Activated gamma-delta T cell treated with Interleukin-2 at 50 U/mL for 16 hours (primary cell): ENCODE measurements at regions not wholly inside any gene's neighbourhood (a gene's known extent, or its start where the extent isn't known, plus 50 kb on each side); places are given as distances from the start of the nearest gene placed in this dataset.
"Not testable (repeated sequence)": the region's sequence is repeated elsewhere in the genome, so short reads cannot be mapped to it uniquely, and the experiment has no call there.

Experiments used
- DNase-seq: peaks from one replicate; pipeline ENCODE4 v3.0.0-alpha.2; 2020

DNA sequence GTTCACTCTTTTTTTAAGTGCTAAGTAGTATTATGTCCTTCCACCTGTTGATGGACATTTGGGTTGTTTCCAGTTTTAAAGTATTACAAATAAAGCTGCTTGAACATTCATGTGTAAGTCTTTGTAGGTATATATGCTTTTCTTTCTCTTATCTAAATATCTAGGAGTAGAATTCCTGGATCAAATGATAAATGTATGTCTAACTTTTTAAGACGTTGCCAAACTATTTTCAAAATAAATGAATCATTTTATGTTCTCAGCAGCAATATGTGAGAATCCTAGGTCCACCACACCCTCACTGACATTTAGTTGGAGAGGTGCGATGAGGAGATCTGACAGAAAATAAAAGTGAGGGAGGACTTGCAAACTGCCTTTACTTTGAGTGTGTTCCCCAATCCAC lies 291.7 kb upstream of the UGT8 start:
- DNase-seq: no peak

DNA sequence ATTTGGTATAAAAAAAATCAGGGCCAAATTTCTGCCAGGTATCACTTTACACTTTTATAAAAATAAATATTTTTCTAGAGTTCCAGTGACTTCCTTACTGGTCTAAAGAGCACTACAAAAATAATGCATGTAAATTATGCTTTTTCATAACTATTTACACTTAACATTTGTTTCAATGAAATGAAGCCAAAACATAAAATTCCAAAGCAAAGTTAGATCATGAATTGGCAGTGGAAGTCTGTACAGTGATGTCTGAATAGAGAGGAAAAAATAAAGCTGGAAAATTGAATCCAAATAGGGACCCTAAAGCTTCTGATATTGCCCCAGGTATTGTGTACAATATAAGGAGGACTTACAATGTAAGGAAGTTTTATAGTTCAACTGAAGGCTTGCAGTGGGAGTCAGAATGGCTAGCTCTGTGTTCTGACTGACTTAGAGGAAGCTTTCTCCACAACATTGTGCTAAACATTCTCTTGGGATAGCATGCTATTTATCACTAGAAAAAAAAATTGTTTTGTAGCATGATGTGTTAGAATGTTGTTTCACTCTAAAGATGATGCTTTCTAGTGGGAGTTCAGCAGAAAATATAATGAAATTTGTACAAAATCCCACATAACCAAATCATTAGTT lies 288.2 kb upstream of the UGT8 start:
- DNase-seq: no peak

DNA sequence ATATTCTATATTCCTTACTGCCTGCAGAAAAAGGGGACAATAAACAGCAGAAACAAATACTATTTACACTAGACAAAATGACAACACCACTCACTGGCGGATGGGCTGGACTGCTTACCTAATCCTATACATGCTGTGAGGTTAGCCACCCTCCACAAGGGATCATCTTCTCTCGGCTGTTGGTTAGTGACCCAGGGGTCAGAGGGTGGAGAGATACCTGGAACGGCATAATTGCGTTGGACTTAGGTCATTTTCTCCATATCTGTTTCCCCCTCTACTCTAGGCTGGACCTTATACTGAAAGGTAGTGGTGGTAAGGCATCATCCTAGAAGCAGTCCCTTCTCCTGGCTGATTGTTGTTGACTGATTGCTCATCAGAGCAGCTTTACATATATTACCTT lies 286.8 kb upstream of the UGT8 start:
- DNase-seq: no peak

DNA sequence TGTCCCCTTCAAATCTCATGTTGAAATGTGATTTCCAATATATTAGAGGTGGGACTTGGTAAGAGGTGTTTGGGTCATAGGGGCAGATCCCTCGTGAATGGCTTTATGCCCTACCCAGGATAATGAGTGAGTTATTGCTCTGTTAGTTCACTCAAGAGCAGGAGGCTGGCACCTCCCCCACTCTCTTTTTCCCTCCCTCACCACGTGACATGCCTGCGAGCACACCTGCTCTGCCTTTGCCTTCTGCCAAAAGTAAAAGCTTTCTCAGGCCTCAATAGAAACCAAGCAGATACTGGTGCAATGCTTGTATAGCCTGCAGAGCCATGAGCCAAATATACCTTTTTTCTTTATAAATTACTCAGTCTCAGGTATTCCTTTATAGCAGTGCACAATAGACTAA lies 286.3 kb upstream of the UGT8 start:
- DNase-seq: no peak

DNA sequence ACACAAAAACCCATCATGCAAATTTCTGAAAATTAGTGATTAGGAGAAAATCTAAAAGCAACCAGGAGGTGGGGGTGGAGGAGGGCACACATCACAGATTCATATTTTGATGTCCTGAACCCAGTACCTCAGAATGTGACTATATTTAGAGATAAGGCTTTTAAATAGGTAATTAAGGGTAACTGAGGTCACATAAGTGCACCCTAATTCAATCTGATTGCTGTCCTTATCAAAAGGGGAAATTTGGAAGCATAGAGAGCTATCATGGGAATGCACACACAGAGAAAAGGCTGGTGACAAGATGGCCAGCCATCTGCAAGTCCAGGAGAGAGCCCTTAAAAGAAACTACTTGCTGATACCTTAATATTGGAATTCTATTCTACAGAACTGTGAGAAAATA lies 281.8 kb upstream of the UGT8 start:
- no peak for DNase-seq

DNA sequence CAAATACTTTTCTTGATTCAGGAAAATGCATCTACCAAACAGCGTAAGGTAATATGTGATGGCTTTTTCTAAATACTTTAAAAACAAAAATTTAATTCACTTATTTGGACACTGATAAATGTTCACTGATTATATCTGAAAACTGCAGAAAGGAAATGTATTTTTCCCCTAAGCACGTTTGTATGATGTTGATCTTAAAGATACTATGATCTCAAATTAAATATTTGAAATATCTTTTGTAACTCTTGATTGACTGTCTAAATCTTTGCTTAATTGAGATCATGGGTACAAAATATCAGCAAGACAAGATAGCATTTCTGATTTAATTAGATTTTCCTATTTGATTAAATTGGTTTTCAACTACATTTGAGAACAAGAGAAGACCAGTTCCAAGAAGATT lies 281.0 kb upstream of the UGT8 start:
- no peak for DNase-seq

DNA sequence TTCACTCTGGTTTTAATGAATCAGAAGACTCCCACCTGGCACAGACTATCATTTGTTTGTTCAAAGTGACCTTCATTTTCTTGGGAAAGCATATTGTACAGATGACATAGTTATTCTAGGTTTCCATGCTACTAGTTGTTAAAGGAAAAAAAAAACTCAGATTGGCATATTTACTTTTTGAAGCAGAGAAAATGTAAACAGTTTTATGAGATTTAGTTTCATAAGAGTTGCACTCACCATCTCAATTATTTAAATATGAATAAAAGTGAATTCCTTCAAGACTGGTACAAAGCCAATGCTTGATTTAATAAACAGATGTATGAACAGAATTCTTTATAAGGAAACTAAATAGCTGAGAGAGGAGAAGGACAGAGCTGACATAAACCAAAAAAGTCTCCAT lies 280.3 kb upstream of the UGT8 start:
- no peak for DNase-seq

DNA sequence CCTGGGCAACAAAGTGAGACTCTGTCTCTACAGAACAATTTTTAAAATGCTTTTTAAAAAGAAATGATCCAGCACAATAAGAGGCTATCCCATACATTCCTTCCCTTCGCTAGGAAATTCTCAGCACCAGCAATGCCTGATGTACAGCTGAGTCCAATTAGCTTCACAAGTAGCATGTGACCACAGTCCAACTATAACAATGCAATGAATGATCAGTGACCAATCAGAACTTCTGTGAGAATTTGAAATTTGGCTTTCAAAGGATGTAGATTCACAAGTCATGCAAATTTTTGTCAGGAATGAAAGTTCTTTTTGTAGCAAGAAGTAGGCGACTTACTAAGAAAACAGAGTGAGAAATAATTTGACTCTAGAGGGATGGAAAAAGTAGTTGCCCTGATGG lies 278.5 kb upstream of the UGT8 start:
- DNase-seq: no peak

DNA sequence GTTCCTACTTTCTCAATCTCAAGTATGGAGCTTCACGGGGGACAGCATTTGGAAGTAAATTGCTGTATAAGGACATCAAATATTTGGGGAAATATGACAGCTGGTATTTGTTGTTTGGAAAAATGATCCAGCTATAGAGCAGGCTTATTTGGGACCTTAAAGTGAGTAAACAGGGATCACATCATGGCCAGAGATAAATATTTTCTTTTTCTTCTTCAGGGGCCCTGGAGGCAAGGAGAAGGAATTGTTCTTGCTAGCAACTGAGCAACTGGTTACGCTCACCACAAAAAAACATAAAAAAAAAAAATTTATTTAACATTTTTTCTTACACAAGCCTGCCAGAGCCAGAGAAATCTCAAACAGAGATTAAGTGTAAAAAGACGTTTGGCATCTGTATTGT lies 277.2 kb upstream of the UGT8 start:
- DNase-seq: no peak

DNA sequence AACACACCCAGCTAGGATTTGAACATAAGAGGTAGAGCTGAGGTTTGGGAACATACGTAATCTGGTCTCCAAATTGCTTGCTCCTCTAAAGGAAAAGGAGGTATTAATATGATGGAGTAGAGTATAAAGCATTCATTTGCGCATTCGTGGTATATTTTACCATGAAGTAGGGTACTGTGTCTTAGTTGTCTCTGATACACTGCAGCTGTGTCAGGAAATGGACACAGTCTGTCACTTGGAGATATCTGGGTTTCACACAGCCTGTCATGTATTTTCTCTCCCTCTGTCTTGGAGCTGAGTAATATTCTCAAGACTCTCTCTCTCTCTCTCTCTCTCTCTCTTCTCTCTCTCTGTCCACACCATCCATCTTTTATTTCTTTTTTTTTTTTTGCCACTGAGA lies 274.8 kb upstream of the UGT8 start:
- no peak for DNase-seq

DNA sequence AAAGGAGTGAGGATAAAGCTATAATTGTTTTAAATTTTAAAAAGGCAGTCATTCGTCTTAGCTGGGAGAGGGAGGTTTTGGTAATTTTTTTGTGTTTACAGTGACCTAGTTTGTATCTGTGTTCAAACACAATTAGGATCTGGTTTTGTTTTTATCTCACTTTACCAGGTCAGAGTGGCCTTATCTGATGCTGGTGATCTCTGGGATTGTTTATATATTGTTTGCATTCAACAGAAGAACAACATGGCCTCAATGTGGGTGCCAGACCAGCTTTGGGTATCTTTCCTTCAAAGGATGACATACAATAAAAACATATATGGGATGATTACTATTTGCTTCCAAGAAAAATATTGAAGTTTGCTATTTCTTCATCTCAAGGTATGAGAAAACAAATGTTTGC lies 272.2 kb upstream of the UGT8 start:
- no peak for DNase-seq

DNA sequence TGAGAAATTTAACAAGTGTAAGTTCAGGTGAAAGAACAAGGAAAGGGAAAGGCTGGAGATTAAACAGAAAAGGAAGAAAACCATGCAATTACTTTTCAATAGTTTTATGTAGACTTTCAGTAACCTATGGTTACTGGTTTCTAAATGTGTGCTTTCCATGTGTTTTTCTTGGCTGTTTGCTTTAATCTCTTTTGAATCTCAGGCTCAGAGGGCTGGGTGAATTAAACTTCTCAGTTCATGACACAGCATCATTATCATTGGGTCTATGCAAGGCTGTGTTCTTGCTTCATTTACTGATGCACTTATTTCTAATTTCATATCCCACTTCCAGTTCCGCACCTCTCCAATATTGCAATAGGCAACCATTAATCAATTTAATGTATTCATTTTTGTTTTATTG lies 266.5 kb upstream of the UGT8 start:
- no peak for DNase-seq

DNA sequence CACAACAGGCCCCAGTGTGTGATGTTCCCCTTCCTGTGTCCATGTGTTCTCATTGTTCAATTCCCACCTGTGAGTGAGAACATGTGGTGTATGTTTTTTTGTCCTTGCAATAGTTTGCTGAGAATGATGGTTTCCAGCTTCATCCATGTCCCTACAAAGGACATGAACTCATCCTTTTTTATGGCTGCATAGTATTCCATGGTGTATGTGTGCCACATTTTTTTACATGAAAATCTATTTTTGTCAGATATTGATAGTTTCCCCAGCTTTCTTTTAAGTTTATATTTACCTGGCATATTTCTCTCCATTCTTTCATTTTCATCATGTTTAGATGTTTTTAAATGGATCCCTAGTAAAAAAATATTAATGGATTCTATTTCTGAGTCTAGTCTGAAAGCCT lies 264.2 kb upstream of the UGT8 start:
- not testable (repeated sequence) for DNase-seq

DNA sequence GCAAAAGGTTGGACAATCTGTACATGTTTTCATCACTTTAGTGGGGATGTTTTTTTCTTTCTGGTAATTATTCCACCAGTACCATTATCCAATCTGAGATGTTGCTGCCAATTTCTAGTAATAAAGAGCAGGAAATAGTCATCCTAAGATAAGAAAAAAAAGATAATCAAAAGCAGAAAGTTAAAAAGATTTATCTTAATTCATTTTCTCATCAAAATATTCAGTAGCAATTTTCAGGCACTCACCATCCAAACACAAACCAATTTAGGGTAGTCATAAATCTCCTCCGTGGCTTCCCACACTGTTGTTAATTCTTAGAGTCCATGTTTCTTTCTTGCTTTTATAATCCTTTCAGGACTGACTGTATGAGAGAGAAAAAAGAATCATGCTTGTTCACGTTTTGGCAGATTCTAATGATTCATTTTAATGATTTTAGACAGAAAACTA lies 263.7 kb upstream of the UGT8 start:
- DNase-seq: no peak

DNA sequence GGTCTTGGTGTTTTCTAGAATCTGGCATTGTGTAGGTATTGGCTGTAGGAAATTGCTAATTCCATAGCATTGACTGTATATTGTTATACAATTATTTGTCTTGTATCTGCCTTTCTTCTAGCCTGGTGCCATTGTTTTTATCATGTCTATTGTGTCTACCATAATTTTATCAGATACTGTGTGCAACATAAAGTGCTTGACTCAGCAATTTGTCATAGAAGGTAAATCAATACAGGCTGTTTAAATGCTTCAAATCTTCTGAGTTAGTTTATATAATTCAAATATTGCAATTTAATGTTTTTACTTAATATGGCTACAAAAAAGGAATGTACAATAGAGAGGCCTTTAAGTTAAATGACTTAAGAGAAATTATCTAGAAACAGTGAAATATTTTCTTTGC lies 263.3 kb upstream of the UGT8 start:
- DNase-seq: no peak

DNA sequence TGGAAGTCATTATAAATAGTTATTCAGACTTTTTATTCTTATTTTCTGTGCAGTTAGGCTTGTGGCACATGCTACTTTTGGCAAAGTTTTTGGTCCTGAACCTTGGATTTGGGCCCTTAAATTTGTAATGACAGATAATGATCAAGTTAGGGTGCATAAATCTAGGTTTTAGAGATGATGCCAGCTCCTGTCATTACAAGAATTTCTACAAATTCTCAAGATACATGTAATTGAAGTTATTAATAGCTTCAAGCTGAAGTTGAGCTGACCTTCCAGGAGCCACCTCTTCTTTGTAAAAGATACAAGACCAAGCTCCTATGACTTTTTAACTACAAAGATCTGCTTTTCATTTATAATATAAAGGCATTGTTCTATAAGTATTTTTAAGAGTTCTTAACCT lies 255.6 kb upstream of the UGT8 start:
- no peak for DNase-seq

DNA sequence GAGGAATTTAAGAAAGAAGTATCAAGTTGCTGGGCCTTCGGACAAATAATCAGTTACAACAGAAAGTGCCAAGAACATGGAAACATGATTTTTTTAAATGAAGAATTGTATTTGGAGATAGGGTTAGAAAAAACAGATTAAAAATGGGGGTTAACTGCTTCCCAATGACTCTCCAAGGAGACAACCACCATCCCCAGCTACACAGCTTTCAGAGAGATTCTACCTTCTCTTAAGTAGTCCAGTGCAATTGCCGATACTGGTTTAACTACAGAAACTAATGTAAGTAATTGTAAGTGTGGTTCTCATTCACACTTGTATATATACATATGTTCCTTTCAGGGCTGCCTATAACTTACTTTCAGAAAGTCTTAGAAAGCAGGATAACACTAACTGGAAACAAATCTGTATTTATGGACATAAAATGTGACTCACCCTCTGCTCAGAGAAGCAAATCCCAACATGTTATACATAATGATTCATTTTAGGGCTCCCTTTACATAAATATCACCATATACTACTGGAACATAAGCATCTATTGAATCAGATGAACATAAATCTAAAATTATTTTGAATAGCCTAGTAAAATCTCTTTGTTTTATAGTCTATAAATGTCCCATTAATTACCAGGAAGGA lies 248.9 kb upstream of the UGT8 start:
- DNase-seq: no peak

DNA sequence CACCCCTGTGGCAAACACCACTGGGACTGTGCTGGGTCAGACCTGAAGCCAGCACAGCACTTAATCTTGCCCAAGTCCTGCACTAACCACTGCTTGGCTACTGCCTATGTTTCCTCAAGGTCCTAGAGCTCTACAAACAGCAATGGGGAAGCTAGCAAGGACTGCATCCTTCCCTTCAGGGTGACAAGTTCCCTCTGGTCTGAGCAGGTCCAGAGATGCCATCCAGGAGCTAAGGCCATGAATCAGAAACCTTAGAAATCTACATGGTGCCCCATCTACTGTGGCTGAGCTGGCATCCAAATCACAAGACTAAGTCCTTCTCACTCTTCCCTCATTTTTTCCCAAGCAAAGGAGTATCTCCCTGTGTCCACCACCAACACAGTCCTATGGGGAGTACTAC lies 239.7 kb upstream of the UGT8 start:
- DNase-seq: no peak

DNA sequence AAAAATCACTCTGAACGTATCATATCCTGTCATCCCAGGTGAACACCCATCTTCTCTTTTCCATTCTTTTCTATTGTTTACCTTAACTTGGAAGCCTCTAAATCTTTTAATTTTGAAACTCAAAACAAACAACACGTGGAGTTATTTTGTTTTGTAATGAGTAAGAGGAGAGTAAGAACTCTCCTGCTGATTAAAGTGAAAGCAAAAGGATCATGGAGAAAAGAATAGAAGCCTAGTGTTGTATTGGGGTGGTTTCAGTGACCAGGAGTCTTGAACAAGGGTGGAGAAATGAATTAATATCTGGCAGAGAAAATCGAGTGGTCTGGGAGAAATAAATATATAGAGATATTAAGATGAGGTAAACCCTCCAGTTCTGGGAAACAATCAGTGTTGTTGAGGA lies 237.4 kb upstream of the UGT8 start:
- DNase-seq: no peak

DNA sequence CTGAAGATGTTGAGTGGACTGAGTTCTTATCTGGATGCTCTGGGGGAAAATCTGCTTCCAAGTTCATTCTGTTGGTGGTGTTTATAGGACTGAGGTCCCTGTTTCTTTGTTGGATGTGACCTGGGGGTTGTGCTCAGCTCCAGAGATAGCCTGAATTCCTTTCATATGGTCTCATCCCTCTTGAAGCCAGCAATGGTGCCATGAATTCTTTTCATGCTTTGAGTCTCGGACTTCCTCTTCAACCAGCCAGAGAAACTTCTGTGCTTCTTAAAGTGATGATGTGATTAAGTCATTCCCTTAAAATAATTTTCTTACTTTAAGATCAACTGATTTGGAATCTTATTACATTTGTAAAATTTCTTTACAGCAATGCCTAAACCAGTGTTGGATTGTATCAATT lies 233.8 kb upstream of the UGT8 start:
- DNase-seq: no peak

DNA sequence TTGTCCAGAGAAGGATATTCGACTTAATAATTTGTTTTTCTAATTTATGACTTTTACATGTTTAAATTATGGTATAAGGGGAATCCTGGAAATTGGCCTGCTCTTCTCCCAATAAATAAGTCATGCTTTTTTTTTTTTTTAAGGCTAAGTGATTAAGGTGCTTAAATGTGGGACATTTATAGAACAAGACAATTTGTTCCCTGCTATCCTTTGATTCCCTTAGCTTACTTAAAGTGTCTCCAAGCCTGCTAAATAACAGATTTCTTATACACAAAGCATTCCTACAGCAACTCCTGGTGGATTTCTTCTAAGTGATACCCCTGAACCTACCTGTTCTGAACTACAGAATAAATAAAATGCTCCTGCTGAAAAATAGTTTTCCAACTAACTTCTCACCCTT lies 233.0 kb upstream of the UGT8 start:
- DNase-seq: no peak

DNA sequence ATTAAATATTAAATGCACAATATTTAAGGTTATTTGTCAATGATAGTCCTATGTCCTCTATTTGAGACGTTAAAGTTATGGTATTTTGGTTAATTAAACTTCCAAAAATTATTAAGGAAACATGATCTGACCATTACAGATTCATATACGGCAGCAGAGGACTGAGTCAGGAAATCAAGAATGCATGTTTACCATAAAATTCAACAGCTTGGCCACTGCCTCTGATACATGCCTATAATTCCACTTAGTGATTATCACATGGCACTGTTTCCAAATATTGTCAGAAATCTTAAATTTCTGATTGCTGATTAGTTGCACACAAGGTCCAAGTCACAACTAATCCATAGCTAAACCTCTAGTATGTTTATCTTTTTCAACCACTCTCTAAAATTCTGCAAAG lies 232.2 kb upstream of the UGT8 start:
- DNase-seq: no peak

DNA sequence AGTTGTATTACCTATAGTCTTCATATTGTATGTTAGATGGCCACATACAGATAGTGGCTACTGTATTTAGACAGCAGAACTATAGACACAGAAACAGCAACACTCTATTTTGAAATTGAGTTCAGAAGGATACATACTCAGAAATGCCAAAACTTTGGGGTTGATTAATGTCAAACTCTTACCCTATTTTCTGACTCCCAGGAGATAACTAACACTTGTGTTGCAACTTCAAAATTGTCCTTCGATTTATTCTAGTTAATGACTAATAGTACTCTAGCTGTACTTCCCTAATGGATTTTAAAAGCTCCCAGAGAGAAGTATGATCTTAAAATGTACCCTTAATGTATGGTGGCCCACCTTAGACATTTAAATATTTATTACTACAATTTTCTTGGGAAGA lies 229.9 kb upstream of the UGT8 start:
- no peak for DNase-seq

DNA sequence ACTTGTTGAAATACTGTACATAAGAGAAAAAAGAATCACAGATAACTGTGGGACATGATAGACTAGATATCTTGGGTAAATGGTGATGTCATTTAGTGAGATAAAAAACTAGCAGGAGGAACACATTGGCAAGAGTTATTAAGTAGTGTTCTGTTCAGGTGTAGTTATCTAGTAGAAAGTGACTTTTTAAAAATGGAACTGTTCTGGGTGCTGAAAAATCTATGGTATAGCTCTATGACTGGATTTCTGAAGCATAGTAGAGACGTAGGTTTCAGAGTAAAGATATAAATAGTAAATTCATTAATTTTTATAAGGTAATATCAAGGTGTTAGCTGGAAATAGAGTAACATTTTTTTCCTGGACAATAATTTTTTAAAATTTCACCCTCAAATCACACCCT lies 225.1 kb upstream of the UGT8 start:
- DNase-seq: no peak

DNA sequence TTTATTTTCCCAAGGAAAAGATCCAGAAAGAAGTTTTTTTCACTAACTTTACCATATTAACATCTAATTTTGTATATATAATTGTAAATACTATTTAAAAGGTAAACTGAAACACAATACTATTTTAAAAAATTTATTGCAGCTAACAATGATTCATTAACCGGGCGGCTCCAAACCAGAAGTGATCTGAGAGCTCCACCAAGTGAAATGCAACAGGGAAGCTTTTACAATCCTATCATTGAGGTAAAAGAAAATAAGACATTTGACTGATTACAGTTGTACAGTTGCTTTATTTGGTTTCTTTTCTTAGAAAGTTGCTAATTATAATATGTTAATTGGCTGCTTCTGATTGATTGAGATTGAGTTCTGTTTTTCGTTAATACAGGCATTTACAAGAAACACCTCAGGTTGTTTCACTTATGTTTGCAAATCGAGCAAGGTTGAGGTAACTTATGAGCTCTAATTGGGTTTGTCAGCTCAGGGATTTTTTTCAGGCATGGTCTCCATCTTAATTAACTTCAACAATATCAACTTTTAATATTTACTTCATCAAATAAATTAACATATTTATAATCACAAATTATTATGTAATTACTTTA lies 220.2 kb upstream of the UGT8 start:
- DNase-seq: no peak
